GM12873 (cell line): ENCODE measurements at regions not wholly inside any gene's neighbourhood (a gene's known extent, or its start where the extent isn't known, plus 50 kb on each side); places are given as distances from the start of the nearest gene placed in this dataset.

ENCODE experiments used
- CTCF ChIP-seq: IDR thresholded peaks from 2 replicates; pipeline ENCODE4 v1.5.1; 2012; ENCODE audit warnings: low read depth, mild to moderate bottlenecking, moderate library complexity, low read length, control low read depth; ENCODE audit not compliant: insufficient read depth; ENCODE audit errors: missing control alignments

- TF ChIP-seq CTCF: no peak
These were observed 278.3 kb upstream of the DMRT1 start for GRCh38 chr9:563200-563599.

- TF ChIP-seq CTCF: no peak
These were observed 276.0 kb upstream of the DMRT1 start for GRCh38 chr9:565528-565927.

GRCh38 chr9:567128-567746 is 274.3 kb upstream of the DMRT1 start:
- TF ChIP-seq CTCF: no peak

- no peak for TF ChIP-seq CTCF
These were observed 273.7 kb upstream of the DMRT1 start for GRCh38 chr9:567747-568305.

GRCh38 chr9:569296-569695 is 272.2 kb upstream of the DMRT1 start:
- TF ChIP-seq CTCF: no peak

- TF ChIP-seq CTCF: no peak
These were observed 271.3 kb upstream of the DMRT1 start for GRCh38 chr9:570187-570586.

- TF ChIP-seq CTCF: no peak
These were observed 270.4 kb upstream of the DMRT1 start for GRCh38 chr9:571066-571465.

GRCh38 chr9:571741-572140 is 269.8 kb upstream of the DMRT1 start:
- no peak for TF ChIP-seq CTCF
